Hepatocyte (in vitro differentiated cells): ENCODE measurements at regions not wholly inside any gene's neighbourhood (a gene's known extent, or its start where the extent isn't known, plus 50 kb on each side); places are given as distances from the start of the nearest gene placed in this dataset.

Experiments used
- DNase-seq: peaks from one replicate; pipeline ENCODE4 v3.0.0-alpha.2; 2016; ENCODE audit warnings: low spot score
- H2AFZ ChIP-seq: fragments of 200-600 bp; sonication (generic); 2 replicates; pipeline ENCODE4 v1.6.0; 2016; ENCODE audit warnings: antibody characterized with exemption, mild to moderate bottlenecking
- H3K27ac ChIP-seq: fragments of 200-600 bp; sonication (generic); 2 replicates; pipeline ENCODE4 v1.5.1; 2016; ENCODE audit warnings: mild to moderate bottlenecking
- H3K27me3 ChIP-seq: fragments of 200-600 bp; sonication (generic); 2 replicates; pipeline ENCODE4 v1.6.1; 2016
- H3K36me3 ChIP-seq: fragments of 200-600 bp; sonication (generic); replicated peaks from 2 replicates; pipeline ENCODE4 v1.5.1; 2016; ENCODE audit warnings: low read depth; ENCODE audit not compliant: insufficient read depth
- H3K4me1 ChIP-seq: fragments of 200-600 bp; sonication (generic); 2 replicates; pipeline ENCODE4 v1.5.1; 2016; ENCODE audit warnings: mild to moderate bottlenecking, moderate library complexity; ENCODE audit not compliant: insufficient read depth
- H3K4me2 ChIP-seq: fragments of 200-600 bp; sonication (generic); 2 replicates; pipeline ENCODE4 v1.6.0; 2016
- H3K4me3 ChIP-seq: fragments of 200-600 bp; sonication (generic); 2 replicates; pipeline ENCODE4 v1.5.1; 2016; ENCODE audit warnings: mild to moderate bottlenecking
- H3K79me2 ChIP-seq: fragments of 200-600 bp; sonication (generic); 2 replicates; pipeline ENCODE4 v1.6.0; 2017; ENCODE audit warnings: mild to moderate bottlenecking
- H3K9me2 ChIP-seq: fragments of 200-600 bp; sonication (generic); replicated peaks from 2 replicates; pipeline ENCODE4 v1.6.0; 2017; ENCODE audit warnings: mild to moderate bottlenecking; ENCODE audit not compliant: insufficient read depth
- H3K9me3 ChIP-seq: fragments of 200-600 bp; sonication (generic); 2 replicates; pipeline ENCODE4 v1.5.1; 2016; ENCODE audit warnings: low read depth, mild to moderate bottlenecking
- H4K20me1 ChIP-seq: fragments of 200-600 bp; sonication (generic); 2 replicates; pipeline ENCODE4 v1.6.0; 2016; ENCODE audit warnings: mild to moderate bottlenecking; ENCODE audit not compliant: insufficient read depth, poor library complexity, severe bottlenecking
- CTCF ChIP-seq: fragments of 200-600 bp; sonication (generic); IDR thresholded peaks from 2 replicates; pipeline ENCODE4 v1.5.1; 2016; ENCODE audit warnings: antibody characterized with exemption, mild to moderate bottlenecking; ENCODE audit not compliant: poor library complexity
- EZH2 ChIP-seq: fragments of 200-600 bp; sonication (generic); IDR thresholded peaks from 2 replicates; pipeline ENCODE4 v1.6.1; 2016; ENCODE audit warnings: antibody characterized with exemption, mild to moderate bottlenecking, borderline replicate concordance
- EZH2phosphoT487 ChIP-seq: fragments of 200-600 bp; sonication (generic); IDR thresholded peaks from one replicate; pipeline ENCODE4 v1.6.1; 2018; ENCODE audit warnings: antibody characterized with exemption, mild to moderate bottlenecking, low read depth, moderate library complexity; ENCODE audit not compliant: unreplicated experiment, severe bottlenecking
- WGBS: methylation state at CpG from one replicate; pipeline ENCODE4 v1.1.6; 2016; ENCODE audit warnings: low lambda C conversion rate; ENCODE audit errors: missing lambda C conversion rate; 5-methylcytosine and 5-hydroxymethylcytosine counted together

DNA sequence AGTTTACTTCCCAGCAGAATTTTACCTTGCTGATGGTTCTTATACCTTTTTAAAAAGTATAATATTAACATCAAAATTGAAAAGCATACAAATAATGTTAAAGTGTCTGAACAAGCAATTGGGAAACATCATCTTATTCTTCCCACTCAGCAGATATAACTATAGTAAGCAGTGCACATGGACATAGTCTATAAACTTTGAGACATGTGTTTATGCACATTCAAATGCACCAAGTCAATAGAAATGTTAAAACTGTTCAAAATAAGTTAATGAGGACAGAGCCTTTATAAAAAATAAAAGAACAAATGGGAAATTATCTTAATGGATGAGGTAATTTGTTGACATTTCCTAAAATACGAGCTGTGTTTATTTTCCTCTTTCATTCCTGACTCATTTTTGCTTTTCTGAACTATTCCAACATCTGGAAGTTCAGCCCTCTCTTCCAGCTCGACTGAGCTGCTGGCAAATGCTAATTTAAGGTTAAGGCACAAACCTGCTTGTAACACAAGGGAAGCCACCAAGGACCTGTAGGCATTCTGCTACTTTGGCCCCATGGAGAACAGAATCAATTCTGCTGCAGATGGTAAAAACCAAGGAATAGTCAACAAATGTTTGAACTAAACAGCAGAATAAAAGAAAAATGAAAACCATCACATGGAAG lies 110.3 kb upstream of the MAP3K4 start:
- no peaks in the 10 kb centered on the region for H3K4me1 ChIP-seq
- H3K79me2 ChIP-seq, result no peaks in the 10 kb centered on the region
- no peaks in the 10 kb centered on the region for H3K9me2 ChIP-seq
- no peaks in the 10 kb centered on the region for H3K36me3 ChIP-seq
- no peaks in the 10 kb centered on the region for H3K9me3 ChIP-seq
- H3K4me2 ChIP-seq, result no peak overlapping the region
- no peaks in the 10 kb centered on the region for H4K20me1 ChIP-seq
- no peaks in the 10 kb centered on the region for H3K27me3 ChIP-seq
- H3K27ac ChIP-seq, result no peak overlapping the region
- no peak for DNase-seq
- H3K4me3 ChIP-seq, result no peak overlapping the region
- 17% methylated on average over 2 of the region's 2 CpGs for WGBS
- no peak for TF ChIP-seq EZH2phosphoT487
- no peak overlapping the region for H2AFZ ChIP-seq

DNA sequence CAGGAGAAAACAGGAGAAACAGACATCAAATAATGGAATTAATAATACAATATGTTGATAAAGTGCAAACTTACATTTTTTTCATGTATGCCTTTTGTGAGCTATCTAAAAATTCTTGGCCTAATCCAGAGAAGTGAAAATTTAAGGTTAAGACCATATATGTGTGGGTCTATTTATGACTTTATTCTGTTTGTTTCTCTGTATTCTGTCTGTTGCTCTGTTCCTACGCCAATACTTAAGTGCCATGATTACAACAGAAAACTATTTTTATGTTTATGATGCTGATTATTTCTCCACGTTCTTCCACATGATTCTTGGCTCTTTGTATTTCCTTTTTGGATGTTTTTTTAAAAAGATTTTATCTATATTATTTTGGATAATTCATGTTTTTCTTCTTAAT lies 109.6 kb upstream of the MAP3K4 start:
- H3K4me3 ChIP-seq, result no peak overlapping the region
- H3K4me1 ChIP-seq, result no peaks in the 10 kb centered on the region
- TF ChIP-seq EZH2phosphoT487, result no peak
- TF ChIP-seq EZH2, result no peak
- no peak for TF ChIP-seq CTCF
- H3K4me2 ChIP-seq, result no peak overlapping the region
- no peaks in the 10 kb centered on the region for H3K9me3 ChIP-seq
- DNase-seq, result no peak
- 63% methylated on average over 2 of the region's 2 CpGs for WGBS
- no peaks in the 10 kb centered on the region for H3K36me3 ChIP-seq
- no peak overlapping the region for H3K27ac ChIP-seq
- H2AFZ ChIP-seq, result no peak overlapping the region
- no peaks in the 10 kb centered on the region for H4K20me1 ChIP-seq
- H3K9me2 ChIP-seq, result no peaks in the 10 kb centered on the region
- H3K79me2 ChIP-seq, result no peaks in the 10 kb centered on the region
- no peaks in the 10 kb centered on the region for H3K27me3 ChIP-seq

GRCh38 chr6:160882791-160883279 lies 108.7 kb upstream of the MAP3K4 start:
- Histone ChIP-seq H4K20me1 (no peaks in the 10 kb centered on the region), H3K9me2 (no peaks in the 10 kb centered on the region), H3K4me1 (no peaks in the 10 kb centered on the region), H3K4me2 (no peak overlapping the region), H3K36me3 (no peaks in the 10 kb centered on the region), H3K27ac (no peak overlapping the region), H3K27me3 (no peaks in the 10 kb centered on the region), H3K79me2 (no peaks in the 10 kb centered on the region), H3K9me3 (no peaks in the 10 kb centered on the region), H2AFZ (no peak overlapping the region), H3K4me3 (no peak overlapping the region)
- DNase-seq, result no peak
- TF ChIP-seq EZH2phosphoT487, result no peak
- no peak for TF ChIP-seq CTCF
- no peak for TF ChIP-seq EZH2
- WGBS, result 66% methylated on average over 5 of the region's 5 CpGs

GRCh38 chr6:160883560-160883959 lies 108.0 kb upstream of the MAP3K4 start:
- H3K27me3 ChIP-seq, result no peaks in the 10 kb centered on the region
- no peaks in the 10 kb centered on the region for H3K79me2 ChIP-seq
- no peaks in the 10 kb centered on the region for H3K9me3 ChIP-seq
- no peak overlapping the region for H3K27ac ChIP-seq
- H3K4me2 ChIP-seq, result no peak overlapping the region
- no peaks in the 10 kb centered on the region for H3K4me1 ChIP-seq
- 81% methylated on average over 2 of the region's 2 CpGs for WGBS
- no peaks in the 10 kb centered on the region for H3K36me3 ChIP-seq
- no peaks in the 10 kb centered on the region for H4K20me1 ChIP-seq
- TF ChIP-seq EZH2, result no peak
- TF ChIP-seq EZH2phosphoT487, result no peak
- TF ChIP-seq CTCF, result no peak
- H2AFZ ChIP-seq, result no peak overlapping the region
- no peak for DNase-seq
- H3K9me2 ChIP-seq, result no peaks in the 10 kb centered on the region
- no peak overlapping the region for H3K4me3 ChIP-seq
